GM10266 (cell line): ENCODE measurements at regions not wholly inside any gene's neighbourhood (a gene's known extent, or its start where the extent isn't known, plus 50 kb on each side); places are given as distances from the start of the nearest gene placed in this dataset.

Experiments
- DNase-seq: peaks from one replicate; pipeline ENCODE4 v3.0.0; 2012; ENCODE audit errors: extremely low spot score
- TF ChIP-seq, protein P1 (sequence below): IDR thresholded peaks from 2 replicates; pipeline ENCODE4 v1.5.1; 2012; ENCODE audit warnings: mild to moderate bottlenecking, low read depth; ENCODE audit not compliant: control insufficient read depth, insufficient read depth; ENCODE audit errors: missing control alignments

DNA sequence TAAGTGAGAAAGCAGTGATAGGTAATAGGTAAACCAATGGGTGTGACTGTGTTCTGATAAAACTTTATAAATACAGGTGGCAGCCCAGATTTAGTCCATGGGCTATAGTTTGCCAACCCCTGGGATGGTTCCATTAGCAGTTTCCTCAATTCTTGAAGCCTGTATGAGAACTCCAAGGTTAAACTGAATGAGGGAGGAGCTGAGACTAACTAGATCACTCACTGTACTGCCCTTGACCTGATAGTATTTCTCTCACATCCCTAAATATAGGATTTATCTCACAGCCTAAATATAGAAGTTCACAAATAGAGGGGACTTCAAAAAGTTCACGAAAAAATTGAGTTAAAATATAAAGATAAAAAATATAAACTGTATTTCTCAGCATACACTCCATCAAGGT, 439.6 kb upstream of the CCDC196 start:
- no peak for DNase-seq
- TF ChIP-seq, protein P1, sequence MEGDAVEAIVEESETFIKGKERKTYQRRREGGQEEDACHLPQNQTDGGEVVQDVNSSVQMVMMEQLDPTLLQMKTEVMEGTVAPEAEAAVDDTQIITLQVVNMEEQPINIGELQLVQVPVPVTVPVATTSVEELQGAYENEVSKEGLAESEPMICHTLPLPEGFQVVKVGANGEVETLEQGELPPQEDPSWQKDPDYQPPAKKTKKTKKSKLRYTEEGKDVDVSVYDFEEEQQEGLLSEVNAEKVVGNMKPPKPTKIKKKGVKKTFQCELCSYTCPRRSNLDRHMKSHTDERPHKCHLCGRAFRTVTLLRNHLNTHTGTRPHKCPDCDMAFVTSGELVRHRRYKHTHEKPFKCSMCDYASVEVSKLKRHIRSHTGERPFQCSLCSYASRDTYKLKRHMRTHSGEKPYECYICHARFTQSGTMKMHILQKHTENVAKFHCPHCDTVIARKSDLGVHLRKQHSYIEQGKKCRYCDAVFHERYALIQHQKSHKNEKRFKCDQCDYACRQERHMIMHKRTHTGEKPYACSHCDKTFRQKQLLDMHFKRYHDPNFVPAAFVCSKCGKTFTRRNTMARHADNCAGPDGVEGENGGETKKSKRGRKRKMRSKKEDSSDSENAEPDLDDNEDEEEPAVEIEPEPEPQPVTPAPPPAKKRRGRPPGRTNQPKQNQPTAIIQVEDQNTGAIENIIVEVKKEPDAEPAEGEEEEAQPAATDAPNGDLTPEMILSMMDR: no peak

DNA sequence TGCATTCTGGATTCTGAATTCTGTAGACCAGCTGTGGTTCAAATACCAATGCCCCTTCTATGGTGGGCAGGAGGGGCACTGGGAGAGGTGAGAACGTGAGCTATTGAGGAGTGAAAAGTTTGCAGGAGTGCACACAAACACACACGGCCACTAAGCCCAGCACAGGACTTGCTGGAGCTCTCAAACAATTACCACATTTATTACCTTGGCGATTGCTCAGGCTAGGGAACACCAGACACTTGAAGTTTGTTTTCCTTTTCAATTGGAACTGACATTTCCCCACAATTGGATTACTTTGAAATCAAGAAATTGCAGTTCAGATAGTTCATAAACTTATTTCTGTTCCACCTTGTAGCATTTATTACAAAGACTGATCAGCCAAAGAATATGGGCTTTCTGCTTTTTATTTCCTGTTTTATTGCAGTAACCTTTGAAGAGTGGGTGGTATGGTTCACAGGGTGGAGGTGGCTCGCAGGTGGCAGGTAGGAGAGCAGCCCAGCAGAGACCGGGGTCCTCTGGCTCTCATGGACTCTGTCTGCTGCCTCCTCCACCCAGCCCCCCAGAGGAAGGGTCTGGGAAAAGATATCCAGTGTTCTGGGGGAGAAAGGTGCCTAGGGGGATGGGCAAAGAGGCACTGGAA, 429.8 kb upstream of the CCDC196 start:
- TF ChIP-seq, protein P1: no peak
- DNase-seq: no peak

GRCh38 chr14:66056926-66057552, 429.1 kb upstream of the CCDC196 start:
- DNase-seq: no peak
- TF ChIP-seq, protein P1: no peak

- TF ChIP-seq, protein P1: no peak
- no peak for DNase-seq
These were observed 421.0 kb upstream of the CCDC196 start for GRCh38 chr14:66065188-66065587.

DNA sequence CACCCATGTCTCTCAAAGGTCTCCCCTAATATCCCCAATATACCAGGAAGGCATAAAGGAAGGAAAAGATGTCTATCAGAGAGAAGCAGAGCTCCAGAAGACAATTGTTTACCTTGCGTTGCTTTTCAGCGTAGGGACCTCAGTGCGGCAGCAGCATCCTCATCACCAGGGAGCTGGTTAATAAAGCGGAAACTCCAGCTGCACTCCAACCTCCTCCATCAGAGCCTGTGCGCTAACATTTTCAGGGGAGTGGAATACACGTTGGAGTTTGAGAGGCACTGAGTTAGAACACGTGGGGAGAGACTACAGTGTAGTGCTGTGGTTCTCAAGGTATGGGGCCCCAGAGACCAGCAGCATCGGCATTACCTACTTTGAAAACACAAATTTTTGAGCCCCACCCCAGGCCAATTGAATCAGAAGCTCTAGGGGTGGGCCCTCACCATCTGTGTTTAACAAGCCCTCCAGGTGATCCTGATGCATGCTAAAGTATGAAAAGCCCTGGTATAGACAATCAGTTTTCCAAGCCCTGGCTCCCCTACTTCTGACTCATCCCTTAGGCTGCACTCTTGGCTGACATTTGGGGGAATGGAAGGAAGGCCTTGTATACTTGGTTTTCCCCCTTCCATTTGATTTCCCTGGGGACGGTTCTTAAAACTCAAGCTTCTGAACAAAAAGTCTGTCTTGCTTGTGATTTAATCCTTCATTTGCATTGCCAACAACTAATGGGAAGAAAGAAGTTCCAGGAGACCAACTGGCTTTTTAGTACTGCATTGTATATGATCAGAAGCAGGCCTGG, 419.0 kb upstream of the CCDC196 start:
- TF ChIP-seq, protein P1: no peak
- no peak for DNase-seq

DNA sequence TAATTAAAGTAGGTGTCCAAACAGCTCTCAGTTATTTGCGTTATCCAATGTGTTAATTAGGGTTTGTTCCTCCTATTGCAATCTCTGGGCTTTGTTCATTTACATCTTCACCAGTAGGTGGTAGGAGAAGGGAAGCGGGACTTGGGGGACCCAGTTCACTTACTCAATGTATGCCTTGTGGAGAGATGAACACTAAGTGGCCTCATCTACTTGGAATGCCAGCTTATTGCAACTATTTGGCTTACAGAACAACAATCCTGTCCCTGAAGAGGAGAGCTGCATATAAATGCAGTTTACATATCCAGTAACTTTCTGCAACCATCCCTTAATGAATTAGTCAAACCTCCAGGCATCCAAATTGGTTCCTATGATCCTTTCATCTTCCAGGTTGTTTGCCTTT, 417.1 kb upstream of the CCDC196 start:
- DNase-seq: no peak
- TF ChIP-seq, protein P1: no peak
